ENCODE measurements at regions not wholly inside any gene's neighbourhood (a gene's known extent, or its start where the extent isn't known, plus 50 kb on each side); places are given as distances from the start of the nearest gene placed in this dataset.

- TF ChIP-seq CTCF (IDR thresholded peaks at IDR 0.05; ENCODE audit: control insufficient read depth, extremely low read depth, insufficient read depth): no peak
- H3K4me3 ChIP-seq (ENCODE audit: low read depth, low read length): no peak overlapping the region
- DNase-seq (ENCODE audit: low read depth): no peak
Measured at GRCh38 chr12:115232455-115233156, 548.6 kb upstream of the TBX3 start.

GRCh38 chr12:115230606-115231005, 546.6 kb upstream of the TBX3 start:
- H3K4me3 ChIP-seq (ENCODE audit: low read depth, low read length): no peak overlapping the region
- DNase-seq (ENCODE audit: low read depth): no peak
- TF ChIP-seq CTCF (IDR thresholded peaks at IDR 0.05; ENCODE audit: control insufficient read depth, extremely low read depth, insufficient read depth): no peak

GRCh38 chr12:115229517-115229916, 545.5 kb upstream of the TBX3 start:
- H3K4me3 ChIP-seq (ENCODE audit: low read depth, low read length): no peak overlapping the region
- no peak for TF ChIP-seq CTCF (IDR thresholded peaks at IDR 0.05; ENCODE audit: control insufficient read depth, extremely low read depth, insufficient read depth)
- no peak for DNase-seq (ENCODE audit: low read depth)

GRCh38 chr12:115228434-115228833, 544.5 kb upstream of the TBX3 start:
- no peak overlapping the region for H3K4me3 ChIP-seq (ENCODE audit: low read depth, low read length)
- no peak for DNase-seq (ENCODE audit: low read depth)
- TF ChIP-seq CTCF (IDR thresholded peaks at IDR 0.05; ENCODE audit: control insufficient read depth, extremely low read depth, insufficient read depth): no peak

- TF ChIP-seq CTCF (IDR thresholded peaks at IDR 0.05; ENCODE audit: control insufficient read depth, extremely low read depth, insufficient read depth): no peak
- H3K4me3 ChIP-seq (ENCODE audit: low read depth, low read length): no peak overlapping the region
- DNase-seq (ENCODE audit: low read depth): no peak
Measured at GRCh38 chr12:115227137-115227615, 543.2 kb upstream of the TBX3 start.

- no peak overlapping the region for H3K4me3 ChIP-seq (ENCODE audit: low read depth, low read length)
- no peak for TF ChIP-seq CTCF (IDR thresholded peaks at IDR 0.05; ENCODE audit: control insufficient read depth, extremely low read depth, insufficient read depth)
- no peak for DNase-seq (ENCODE audit: low read depth)
Measured at GRCh38 chr12:115225845-115226244, 541.9 kb upstream of the TBX3 start.

- TF ChIP-seq CTCF (IDR thresholded peaks at IDR 0.05; ENCODE audit: control insufficient read depth, extremely low read depth, insufficient read depth): no peak
- H3K4me3 ChIP-seq (ENCODE audit: low read depth, low read length): no peak overlapping the region
- DNase-seq (ENCODE audit: low read depth): no peak
Measured at GRCh38 chr12:115223991-115224390, 540.0 kb upstream of the TBX3 start.
